WTC11 (cell line): ENCODE measurements at regions not wholly inside any gene's neighbourhood (a gene's known extent, or its start where the extent isn't known, plus 50 kb on each side); places are given as distances from the start of the nearest gene placed in this dataset.
"Not testable (repeated sequence)": the region's sequence is repeated elsewhere in the genome, so short reads cannot be mapped to it uniquely, and the experiment has no call there.

Experiments
- ATAC-seq: fragments of 200-7000 bp; cut with Tn5 transposase; 2 replicates; pipeline ENCODE4 v1.10.0; 2021; ENCODE audit warnings: mild to moderate bottlenecking, moderate library complexity
- CTCF ChIA-PET: fragments of 300-600 bp; sonication (Branson Sonifier 250); formaldehyde crosslinking; loops from one replicate; lab custom pipeline; 2021; ENCODE audit warnings: antibody characterized with exemption; lab: Charles Lee
- POLR2A ChIA-PET: fragments of 350-600 bp; sonication (Branson Sonifier 250); formaldehyde crosslinking; loops from one replicate; lab custom pipeline; 2021; ENCODE audit warnings: antibody characterized with exemption; lab: Charles Lee
- DNase-seq: peaks from one replicate; pipeline ENCODE4 v3.0.0; 2021; ENCODE audit warnings: low spot score
- H3K27ac Mint-ChIP-seq: 2 replicates; pipeline ENCODE4 v1.8.0; 2021; ENCODE audit warnings: mixed read lengths
- H3K27me3 Mint-ChIP-seq: 2 replicates; pipeline ENCODE4 v1.8.0; 2021; ENCODE audit warnings: low read depth, mild to moderate bottlenecking, moderate library complexity, mixed read lengths
- H3K36me3 Mint-ChIP-seq: 2 replicates; pipeline ENCODE4 v1.8.0; 2021; ENCODE audit warnings: mixed read lengths
- H3K4me1 Mint-ChIP-seq: 2 replicates; pipeline ENCODE4 v1.8.0; 2022; ENCODE audit warnings: mixed read lengths
- H3K4me3 Mint-ChIP-seq: 2 replicates; pipeline ENCODE4 v1.8.0; 2021; ENCODE audit warnings: mild to moderate bottlenecking, moderate library complexity, mixed read lengths
- H3K9me3 Mint-ChIP-seq: 2 replicates; pipeline ENCODE4 v1.8.0; 2021; ENCODE audit warnings: mixed read lengths
- CBFB ChIP-seq: sonication (generic); formaldehyde crosslinking; IDR thresholded peaks from 2 replicates; pipeline ENCODE4 v1.8.1; 2022; ENCODE audit warnings: mild to moderate bottlenecking, low read depth, missing genetic modification reagents
- EMX1 ChIP-seq: fragments of 250-450 bp; sonication (Bioruptor Pico); IDR thresholded peaks from 2 replicates; pipeline ENCODE4 v1.8.0; 2021; ENCODE audit warnings: mild to moderate bottlenecking
- ESRRA ChIP-seq: sonication (generic); formaldehyde crosslinking; IDR thresholded peaks from 2 replicates; pipeline ENCODE4 v1.8.1; 2022; ENCODE audit warnings: mild to moderate bottlenecking, missing genetic modification reagents, borderline replicate concordance
- HMGA2 ChIP-seq: fragments of 250-450 bp; sonication (Bioruptor Pico); IDR thresholded peaks from 2 replicates; pipeline ENCODE4 v1.4.0; 2021; ENCODE audit warnings: mild to moderate bottlenecking, moderate library complexity
- JUN ChIP-seq: sonication (generic); formaldehyde crosslinking; IDR thresholded peaks from 2 replicates; pipeline ENCODE4 v1.8.0; 2023; ENCODE audit warnings: mild to moderate bottlenecking, missing genetic modification reagents
- NFATC4 ChIP-seq: fragments of 250-450 bp; sonication (Bioruptor Pico); IDR thresholded peaks from 2 replicates; pipeline ENCODE4 v1.9.0; 2021; ENCODE audit warnings: mild to moderate bottlenecking
- NFYB ChIP-seq: sonication (generic); formaldehyde crosslinking; conservative IDR thresholded peaks from 2 replicates; pipeline ENCODE4 v1.8.0; 2022; ENCODE audit warnings: low read depth, missing genetic modification reagents
- NR3C1 ChIP-seq: sonication (generic); formaldehyde crosslinking; conservative IDR thresholded peaks from 2 replicates; pipeline ENCODE4 v1.8.1; 2023; ENCODE audit warnings: low read depth, mild to moderate bottlenecking, missing genetic modification reagents
- PREB ChIP-seq: sonication (generic); formaldehyde crosslinking; IDR thresholded peaks from 2 replicates; pipeline ENCODE4 v1.8.1; 2022; ENCODE audit warnings: mild to moderate bottlenecking, missing genetic modification reagents, moderate library complexity, borderline replicate concordance
- RORB ChIP-seq: fragments of 250-450 bp; sonication (Bioruptor Pico); IDR thresholded peaks from 2 replicates; pipeline ENCODE4 v1.9.0; 2021; ENCODE audit warnings: mild to moderate bottlenecking
- SMAD3 ChIP-seq: sonication (generic); formaldehyde crosslinking; IDR thresholded peaks from 2 replicates; pipeline ENCODE4 v1.8.0; 2022; ENCODE audit warnings: missing genetic modification reagents, mild to moderate bottlenecking, borderline replicate concordance
- SMAD4 ChIP-seq: sonication (generic); formaldehyde crosslinking; IDR thresholded peaks from 2 replicates; pipeline ENCODE4 v1.8.0; 2022; ENCODE audit warnings: mild to moderate bottlenecking, missing genetic modification reagents
- TEAD1 ChIP-seq: sonication (generic); formaldehyde crosslinking; IDR thresholded peaks from 2 replicates; pipeline ENCODE4 v1.8.0; 2022; ENCODE audit warnings: mild to moderate bottlenecking, missing genetic modification reagents
- TP53 ChIP-seq: sonication (generic); formaldehyde crosslinking; IDR thresholded peaks from 2 replicates; pipeline ENCODE4 v1.8.1; 2023; ENCODE audit warnings: mild to moderate bottlenecking, missing genetic modification reagents
- ZBTB21 ChIP-seq: sonication (generic); formaldehyde crosslinking; IDR thresholded peaks from 2 replicates; pipeline ENCODE4 v1.8.1; 2023; ENCODE audit warnings: mild to moderate bottlenecking, missing genetic modification reagents, borderline replicate concordance
- ZNF138 ChIP-seq: sonication (generic); formaldehyde crosslinking; conservative IDR thresholded peaks from 2 replicates; pipeline ENCODE4 v1.8.1; 2022; ENCODE audit warnings: mild to moderate bottlenecking, moderate library complexity, missing genetic modification reagents
- ZNF219 ChIP-seq: sonication (generic); formaldehyde crosslinking; IDR thresholded peaks from 2 replicates; pipeline ENCODE4 v1.8.0; 2023; ENCODE audit warnings: missing genetic modification reagents, mild to moderate bottlenecking, borderline replicate concordance
- ZNF232 ChIP-seq: sonication (generic); formaldehyde crosslinking; IDR thresholded peaks from 2 replicates; pipeline ENCODE4 v1.8.0; 2022; ENCODE audit warnings: mild to moderate bottlenecking, missing genetic modification reagents
- ZNF263 ChIP-seq: sonication (generic); formaldehyde crosslinking; IDR thresholded peaks from 2 replicates; pipeline ENCODE4 v1.8.1; 2022; ENCODE audit warnings: low read depth, mild to moderate bottlenecking, moderate library complexity, missing genetic modification reagents
- ZNF281 ChIP-seq: sonication (generic); formaldehyde crosslinking; IDR thresholded peaks from 2 replicates; pipeline ENCODE4 v1.8.0; 2023; ENCODE audit warnings: mild to moderate bottlenecking, missing genetic modification reagents
- ZNF512 ChIP-seq: sonication (generic); formaldehyde crosslinking; IDR thresholded peaks from 2 replicates; pipeline ENCODE4 v1.8.1; 2022; ENCODE audit warnings: missing genetic modification reagents, borderline replicate concordance
- TF ChIP-seq, protein P1 (sequence below): fragments of 200-600 bp; IDR thresholded peaks from 2 replicates; pipeline ENCODE4 v1.8.0; 2022; ENCODE audit warnings: antibody characterized with exemption

GRCh38 chr13:85982102-85982501 lies 182.9 kb upstream of the SLITRK6 start (continued):
- TF ChIP-seq TEAD1 (no peak), ZNF263 (CRISPR knock-in tag) (no peak), ZNF512 (CRISPR knock-in tag) (no peak), SMAD4 (CRISPR knock-in tag) (no peak), PREB (CRISPR knock-in tag) (no peak), CBFB (no peak), NFYB (no peak), ZNF219 (CRISPR knock-in tag) (no peak)

DNA sequence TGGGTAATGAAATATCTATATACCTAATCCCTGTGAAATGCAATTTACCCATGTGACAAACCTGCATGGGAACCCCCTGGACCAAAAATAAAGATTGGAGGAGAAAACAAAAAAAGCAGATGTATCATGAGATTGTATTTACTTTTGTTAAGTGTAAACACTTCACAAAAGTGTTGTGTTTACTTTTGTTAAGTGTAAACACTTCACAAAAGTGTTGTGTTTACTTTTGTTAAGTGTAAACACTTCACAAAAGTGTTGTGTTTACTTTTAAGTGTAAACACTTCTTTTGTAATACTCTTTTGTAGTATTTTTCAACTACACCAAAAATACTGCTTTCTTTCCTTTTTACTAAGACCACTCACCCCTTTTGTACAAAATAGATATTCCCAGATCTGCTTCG lies 181.2 kb upstream of the SLITRK6 start:
- H3K27me3 Mint-ChIP-seq, H3K4me1 Mint-ChIP-seq, H3K36me3 Mint-ChIP-seq, CTCF ChIA-PET, DNase-seq, H3K27ac Mint-ChIP-seq, POLR2A ChIA-PET, H3K9me3 Mint-ChIP-seq, ATAC-seq, H3K4me3 Mint-ChIP-seq: not testable (repeated sequence)

GRCh38 chr13:85976242-85976641 lies 177.0 kb upstream of the SLITRK6 start:
- no peak for TF ChIP-seq NFYB
- TF ChIP-seq NFATC4: no peak
- TF ChIP-seq ZBTB21 (CRISPR knock-in tag): no peak
- no peak for TF ChIP-seq HMGA2 (CRISPR knock-in tag)
- Mint-ChIP-seq H3K27me3 (no peaks in the 10 kb centered on the region), H3K4me3 (no peak overlapping the region), H3K4me1 (no peaks in the 10 kb centered on the region), H3K27ac (no peak overlapping the region), H3K36me3 (no peaks in the 10 kb centered on the region), H3K9me3 (0 out of 2 replicates have a peak, but pooled peaks cover 5% of the 10 kb centered on the region)
- ChIA-PET CTCF (no interaction called here), POLR2A (no interaction called here)
- DNase-seq: no peak
- no peak for ATAC-seq

DNA sequence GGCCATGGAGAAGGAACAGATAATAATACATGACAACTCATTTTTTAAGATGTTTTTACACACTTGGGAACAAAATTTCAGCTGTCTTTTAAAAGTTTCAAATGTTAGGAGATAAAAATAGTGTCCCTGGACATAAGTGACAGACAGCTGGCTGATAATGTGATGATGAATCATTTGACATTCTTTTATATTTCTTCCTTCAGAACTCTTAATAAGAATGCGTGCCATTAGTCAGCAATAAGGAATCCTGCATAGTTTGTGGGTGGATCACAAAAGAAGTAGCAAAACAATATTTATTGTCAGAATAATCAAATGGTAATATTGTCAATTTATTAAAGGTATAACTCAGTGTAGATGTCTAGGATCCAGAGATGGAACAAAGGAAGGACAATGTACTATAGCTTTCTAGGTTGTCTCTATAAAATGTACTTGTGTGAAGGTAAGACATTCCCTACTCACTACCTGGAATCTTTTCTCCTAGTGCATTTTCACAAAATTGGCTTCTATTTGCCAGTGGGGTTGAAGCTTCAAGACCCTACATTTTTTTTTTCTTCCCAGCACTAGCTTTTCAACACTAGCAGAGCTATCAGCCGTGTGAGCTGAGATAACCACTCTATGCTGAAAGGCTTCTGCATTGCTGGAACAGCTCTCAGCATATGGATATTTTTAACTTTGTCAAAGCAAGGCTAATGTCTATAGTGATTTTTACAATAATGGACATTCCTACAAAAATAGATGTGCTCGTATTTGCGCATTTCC lies 175.6 kb upstream of the SLITRK6 start:
- TF ChIP-seq ZNF232 (CRISPR knock-in tag) (no peak), TP53 (no peak), NR3C1 (CRISPR knock-in tag) (no peak), JUN (no peak), SMAD4 (CRISPR knock-in tag) (no peak), ZNF281 (CRISPR knock-in tag) (no peak), ZNF138 (CRISPR knock-in tag) (no peak), SMAD3 (no peak), ESRRA (CRISPR knock-in tag) (no peak), RORB (CRISPR knock-in tag) (no peak), EMX1 (CRISPR knock-in tag) (no peak)
- TF ChIP-seq, protein P1, sequence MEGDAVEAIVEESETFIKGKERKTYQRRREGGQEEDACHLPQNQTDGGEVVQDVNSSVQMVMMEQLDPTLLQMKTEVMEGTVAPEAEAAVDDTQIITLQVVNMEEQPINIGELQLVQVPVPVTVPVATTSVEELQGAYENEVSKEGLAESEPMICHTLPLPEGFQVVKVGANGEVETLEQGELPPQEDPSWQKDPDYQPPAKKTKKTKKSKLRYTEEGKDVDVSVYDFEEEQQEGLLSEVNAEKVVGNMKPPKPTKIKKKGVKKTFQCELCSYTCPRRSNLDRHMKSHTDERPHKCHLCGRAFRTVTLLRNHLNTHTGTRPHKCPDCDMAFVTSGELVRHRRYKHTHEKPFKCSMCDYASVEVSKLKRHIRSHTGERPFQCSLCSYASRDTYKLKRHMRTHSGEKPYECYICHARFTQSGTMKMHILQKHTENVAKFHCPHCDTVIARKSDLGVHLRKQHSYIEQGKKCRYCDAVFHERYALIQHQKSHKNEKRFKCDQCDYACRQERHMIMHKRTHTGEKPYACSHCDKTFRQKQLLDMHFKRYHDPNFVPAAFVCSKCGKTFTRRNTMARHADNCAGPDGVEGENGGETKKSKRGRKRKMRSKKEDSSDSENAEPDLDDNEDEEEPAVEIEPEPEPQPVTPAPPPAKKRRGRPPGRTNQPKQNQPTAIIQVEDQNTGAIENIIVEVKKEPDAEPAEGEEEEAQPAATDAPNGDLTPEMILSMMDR: no peak
- Mint-ChIP-seq H3K36me3 (no peaks in the 10 kb centered on the region), H3K4me1 (no peaks in the 10 kb centered on the region), H3K27me3 (no peaks in the 10 kb centered on the region), H3K27ac (no peak overlapping the region), H3K9me3 (0 out of 2 replicates have a peak, but pooled peaks cover 5% of the 10 kb centered on the region), H3K4me3 (no peak overlapping the region)
- CTCF ChIA-PET: no interaction called here
- POLR2A ChIA-PET: no interaction called here
- ATAC-seq: no peak
- DNase-seq: no peak
